GM04503 (cell line): ENCODE measurements at regions not wholly inside any gene's neighbourhood (a gene's known extent, or its start where the extent isn't known, plus 50 kb on each side); places are given as distances from the start of the nearest gene placed in this dataset.
"Not testable (repeated sequence)": the region's sequence is repeated elsewhere in the genome, so short reads cannot be mapped to it uniquely, and the experiment has no call there.

ENCODE experiments used
- DNase-seq: peaks from one replicate; pipeline ENCODE4 v3.0.0-alpha.2; 2012; ENCODE audit warnings: low read depth

GRCh38 chr18:25560369-25560768, 208.4 kb upstream of the ZNF521 start:
- peak; percentile 0 for DNase-seq

GRCh38 chr18:25557011-25557410, 205.0 kb upstream of the ZNF521 start:
- DNase-seq, result no peak

GRCh38 chr18:25553631-25554263, 201.8 kb upstream of the ZNF521 start:
- no peak for DNase-seq

- DNase-seq, result no peak
Measured at GRCh38 chr18:25544546-25545287, 192.8 kb upstream of the ZNF521 start.

- no peak for DNase-seq
Measured at GRCh38 chr18:25538175-25538922, 186.4 kb upstream of the ZNF521 start.

- DNase-seq, result no peak
Measured at GRCh38 chr18:25535495-25535894, 183.5 kb upstream of the ZNF521 start.

GRCh38 chr18:25534401-25534800, 182.4 kb upstream of the ZNF521 start:
- DNase-seq, result no peak

- no peak for DNase-seq
Measured at GRCh38 chr18:25533218-25533617, 181.3 kb upstream of the ZNF521 start.

GRCh38 chr18:25531207-25531606, 179.2 kb upstream of the ZNF521 start:
- DNase-seq, result no peak

- not testable (repeated sequence) for DNase-seq
Measured at GRCh38 chr18:25525789-25526188, 173.8 kb upstream of the ZNF521 start.

- no peak for DNase-seq
Measured at GRCh38 chr18:25518716-25519053, 166.7 kb upstream of the ZNF521 start.

- DNase-seq, result no peak
Measured at GRCh38 chr18:25517881-25518715, 166.1 kb upstream of the ZNF521 start.

- DNase-seq, result no peak
Measured at GRCh38 chr18:25516747-25517498, 165.0 kb upstream of the ZNF521 start.

GRCh38 chr18:25516121-25516520, 164.2 kb upstream of the ZNF521 start:
- DNase-seq, result no peak

GRCh38 chr18:25510096-25510495, 158.1 kb upstream of the ZNF521 start:
- DNase-seq, result no peak

GRCh38 chr18:25503567-25504081, 151.7 kb upstream of the ZNF521 start:
- DNase-seq, result peak; percentile 37

- no peak for DNase-seq
Measured at GRCh38 chr18:25497151-25497794, 145.3 kb upstream of the ZNF521 start.

GRCh38 chr18:25496544-25496943, 144.6 kb upstream of the ZNF521 start:
- no peak for DNase-seq

GRCh38 chr18:25495606-25496005, 143.6 kb upstream of the ZNF521 start:
- no peak for DNase-seq

GRCh38 chr18:25494888-25495287, 142.9 kb upstream of the ZNF521 start:
- no peak for DNase-seq

GRCh38 chr18:25493401-25493800, 141.4 kb upstream of the ZNF521 start:
- no peak for DNase-seq
